ENCODE measurements at regions not wholly inside any gene's neighbourhood (a gene's known extent, or its start where the extent isn't known, plus 50 kb on each side); places are given as distances from the start of the nearest gene placed in this dataset.

- intact Hi-C loops (cut with micrococcal nuclease; ENCODE audit: unreplicated experiment) = no loop called here
- ATAC-seq (no peak), DNase-seq (ENCODE audit: low spot score) (no peak), FAIRE-seq (no peak)
- H4K20me1 ChIP-seq (ENCODE audit: insufficient read depth, low read length) = no peaks in the 10 kb centered on the region
- POLR2A ChIA-PET = no interaction called here
- H3K4me2 ChIP-seq (ENCODE audit: low read depth, low read length) = no peak overlapping the region
- peaks cover 10% of the 10 kb centered on the region for H3K4me1 ChIP-seq (ENCODE audit: insufficient read depth, low read length)
- H2AFZ ChIP-seq (ENCODE audit: low read length) = no peak overlapping the region
- H3K4me3 ChIP-seq (replicated peaks in 1 of 3; ENCODE audit: insufficient read depth in 1 of 3, low read depth in 2 of 3, low read length in 3 of 3) = no peak overlapping the region
- H3K27me3 ChIP-seq (ENCODE audit: control insufficient read depth in 1 of 2, insufficient read depth in 2 of 2, low read length in 2 of 2) = peaks cover 0 to 6% of the 10 kb centered on the region in 2 experiments; a peak in 2 of 5 replicates
- H3K79me2 ChIP-seq (ENCODE audit: insufficient read depth, low read length) = no peaks in the 10 kb centered on the region
- H3K9me3 ChIP-seq (ENCODE audit: low read length) = no peaks in the 10 kb centered on the region
- no TSS peak for BruUV-seq (replicated peaks)
- in situ Hi-C loops (cut with HindIII; ENCODE audit: extremely low pct_ligation_motif_present, low pct_unique_long_range_greater_than_20kb) = no loop called here
- no peaks in the 10 kb centered on the region for H3K36me3 ChIP-seq (replicated peaks in 1 of 2; ENCODE audit: control insufficient read depth in 1 of 2, insufficient read depth in 2 of 2, low read length in 2 of 2)
- no peak overlapping the region for H3K27ac ChIP-seq (ENCODE audit: extremely low read length, insufficient read depth, low read length)
- CTCF ChIA-PET (ENCODE audit: low intra/inter-chr PET ratio, low total read pairs) = no interaction called here
- WGBS (ENCODE audit: low lambda C conversion rate) = 83% methylated on average over 2 of the region's 2 CpGs
- H3K9ac ChIP-seq (ENCODE audit: insufficient read depth, low read depth, low read length) = no peak overlapping the region
- TF ChIP-seq ZNF296 (CRISPR knock-in tag; conservative IDR thresholded peaks at IDR 0.05) (no peak), MEIS2 (CRISPR knock-in tag; IDR thresholded peaks at IDR 0.05) (no peak), HNRNPLL (IDR thresholded peaks at IDR 0.05; ENCODE audit: low read depth, low read length, poor library complexity, severe bottlenecking) (no peak), GABPA (IDR thresholded peaks at IDR 0.05; ENCODE audit: low read depth, low read length) (no peak), GABPA (CRISPR knock-in tag; IDR thresholded peaks at IDR 0.05; ENCODE audit: low read depth) (no peak), ZNF530 (CRISPR knock-in tag; IDR thresholded peaks at IDR 0.05; ENCODE audit: low read depth) (no peak), MYC (CRISPR knock-in tag; IDR thresholded peaks at IDR 0.05; ENCODE audit: borderline replicate concordance) (no peak), ZNF703 (CRISPR knock-in tag; IDR thresholded peaks at IDR 0.05; ENCODE audit: borderline replicate concordance) (no peak), NPAS2 (CRISPR knock-in tag; IDR thresholded peaks at IDR 0.05; ENCODE audit: borderline replicate concordance) (no peak), ZNF570 (CRISPR knock-in tag; IDR thresholded peaks at IDR 0.05; ENCODE audit: borderline replicate concordance) (no peak), PRMT3 (CRISPR knock-in tag; IDR thresholded peaks at IDR 0.05; ENCODE audit: borderline replicate concordance, low read depth) (no peak), PPARG (CRISPR knock-in tag; conservative IDR thresholded peaks at IDR 0.05) (no peak), MTA3 (CRISPR knock-in tag; IDR thresholded peaks at IDR 0.05) (no peak), ZNF704 (CRISPR knock-in tag; IDR thresholded peaks at IDR 0.05; ENCODE audit: borderline replicate concordance) (no peak), ZNF569 (CRISPR knock-in tag; IDR thresholded peaks at IDR 0.05; ENCODE audit: borderline replicate concordance) (no peak)
- TF ChIP-seq, protein P1, sequence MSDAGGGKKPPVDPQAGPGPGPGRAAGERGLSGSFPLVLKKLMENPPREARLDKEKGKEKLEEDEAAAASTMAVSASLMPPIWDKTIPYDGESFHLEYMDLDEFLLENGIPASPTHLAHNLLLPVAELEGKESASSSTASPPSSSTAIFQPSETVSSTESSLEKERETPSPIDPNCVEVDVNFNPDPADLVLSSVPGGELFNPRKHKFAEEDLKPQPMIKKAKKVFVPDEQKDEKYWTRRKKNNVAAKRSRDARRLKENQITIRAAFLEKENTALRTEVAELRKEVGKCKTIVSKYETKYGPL (CRISPR knock-in tag; IDR thresholded peaks at IDR 0.05) = no peak
- TF ChIP-seq, protein P2, sequence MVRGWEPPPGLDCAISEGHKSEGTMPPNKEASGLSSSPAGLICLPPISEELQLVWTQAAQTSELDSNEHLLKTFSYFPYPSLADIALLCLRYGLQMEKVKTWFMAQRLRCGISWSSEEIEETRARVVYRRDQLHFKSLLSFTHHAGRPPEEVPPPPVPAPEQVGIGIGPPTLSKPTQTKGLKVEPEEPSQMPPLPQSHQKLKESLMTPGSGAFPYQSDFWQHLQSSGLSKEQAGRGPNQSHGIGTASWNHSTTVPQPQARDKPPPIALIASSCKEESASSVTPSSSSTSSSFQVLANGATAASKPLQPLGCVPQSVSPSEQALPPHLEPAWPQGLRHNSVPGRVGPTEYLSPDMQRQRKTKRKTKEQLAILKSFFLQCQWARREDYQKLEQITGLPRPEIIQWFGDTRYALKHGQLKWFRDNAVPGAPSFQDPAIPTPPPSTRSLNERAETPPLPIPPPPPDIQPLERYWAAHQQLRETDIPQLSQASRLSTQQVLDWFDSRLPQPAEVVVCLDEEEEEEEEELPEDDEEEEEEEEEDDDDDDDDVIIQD (CRISPR knock-in tag; IDR thresholded peaks at IDR 0.05; ENCODE audit: low read depth) = no peak
- TF ChIP-seq, protein P3, sequence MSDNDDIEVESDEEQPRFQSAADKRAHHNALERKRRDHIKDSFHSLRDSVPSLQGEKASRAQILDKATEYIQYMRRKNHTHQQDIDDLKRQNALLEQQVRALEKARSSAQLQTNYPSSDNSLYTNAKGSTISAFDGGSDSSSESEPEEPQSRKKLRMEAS (IDR thresholded peaks at IDR 0.05) = no peak
- TF ChIP-seq, protein P4, sequence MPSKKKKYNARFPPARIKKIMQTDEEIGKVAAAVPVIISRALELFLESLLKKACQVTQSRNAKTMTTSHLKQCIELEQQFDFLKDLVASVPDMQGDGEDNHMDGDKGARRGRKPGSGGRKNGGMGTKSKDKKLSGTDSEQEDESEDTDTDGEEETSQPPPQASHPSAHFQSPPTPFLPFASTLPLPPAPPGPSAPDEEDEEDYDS (CRISPR knock-in tag; IDR thresholded peaks at IDR 0.05) = no peak
- TF ChIP-seq, protein P5, sequence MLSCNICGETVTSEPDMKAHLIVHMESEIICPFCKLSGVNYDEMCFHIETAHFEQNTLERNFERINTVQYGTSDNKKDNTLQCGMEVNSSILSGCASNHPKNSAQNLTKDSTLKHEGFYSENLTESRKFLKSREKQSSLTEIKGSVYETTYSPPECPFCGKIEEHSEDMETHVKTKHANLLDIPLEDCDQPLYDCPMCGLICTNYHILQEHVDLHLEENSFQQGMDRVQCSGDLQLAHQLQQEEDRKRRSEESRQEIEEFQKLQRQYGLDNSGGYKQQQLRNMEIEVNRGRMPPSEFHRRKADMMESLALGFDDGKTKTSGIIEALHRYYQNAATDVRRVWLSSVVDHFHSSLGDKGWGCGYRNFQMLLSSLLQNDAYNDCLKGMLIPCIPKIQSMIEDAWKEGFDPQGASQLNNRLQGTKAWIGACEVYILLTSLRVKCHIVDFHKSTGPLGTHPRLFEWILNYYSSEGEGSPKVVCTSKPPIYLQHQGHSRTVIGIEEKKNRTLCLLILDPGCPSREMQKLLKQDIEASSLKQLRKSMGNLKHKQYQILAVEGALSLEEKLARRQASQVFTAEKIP (CRISPR knock-in tag; IDR thresholded peaks at IDR 0.05; ENCODE audit: borderline replicate concordance) = no peak
These were observed 90.7 kb upstream of the NAMPT start for GRCh38 chr7:106375499-106375898.

Measured in HepG2 (cell line).